IPS DF 4.7 (cell line): ENCODE measurements at regions not wholly inside any gene's neighbourhood (a gene's known extent, or its start where the extent isn't known, plus 50 kb on each side); places are given as distances from the start of the nearest gene placed in this dataset.
A peak's percentile ranks its signal among the peaks of the same experiment; 100 is the strongest.

Source experiments
- DNase-seq: peaks from one replicate; pipeline ENCODE4 v3.0.0-alpha.2; 2013; ENCODE audit warnings: low spot score; ENCODE audit errors: extremely low read depth

GRCh38 chr5:141747152-141748141 lies 65.4 kb upstream of the ARAP3 start:
- DNase-seq: peak; percentile 53

GRCh38 chr5:141746395-141746794 lies 64.4 kb upstream of the ARAP3 start:
- no peak for DNase-seq

- no peak for DNase-seq
Measured at GRCh38 chr5:141745390-141745789, 63.4 kb upstream of the ARAP3 start.

GRCh38 chr5:141743866-141744272 lies 61.8 kb upstream of the ARAP3 start:
- DNase-seq: no peak

DNA sequence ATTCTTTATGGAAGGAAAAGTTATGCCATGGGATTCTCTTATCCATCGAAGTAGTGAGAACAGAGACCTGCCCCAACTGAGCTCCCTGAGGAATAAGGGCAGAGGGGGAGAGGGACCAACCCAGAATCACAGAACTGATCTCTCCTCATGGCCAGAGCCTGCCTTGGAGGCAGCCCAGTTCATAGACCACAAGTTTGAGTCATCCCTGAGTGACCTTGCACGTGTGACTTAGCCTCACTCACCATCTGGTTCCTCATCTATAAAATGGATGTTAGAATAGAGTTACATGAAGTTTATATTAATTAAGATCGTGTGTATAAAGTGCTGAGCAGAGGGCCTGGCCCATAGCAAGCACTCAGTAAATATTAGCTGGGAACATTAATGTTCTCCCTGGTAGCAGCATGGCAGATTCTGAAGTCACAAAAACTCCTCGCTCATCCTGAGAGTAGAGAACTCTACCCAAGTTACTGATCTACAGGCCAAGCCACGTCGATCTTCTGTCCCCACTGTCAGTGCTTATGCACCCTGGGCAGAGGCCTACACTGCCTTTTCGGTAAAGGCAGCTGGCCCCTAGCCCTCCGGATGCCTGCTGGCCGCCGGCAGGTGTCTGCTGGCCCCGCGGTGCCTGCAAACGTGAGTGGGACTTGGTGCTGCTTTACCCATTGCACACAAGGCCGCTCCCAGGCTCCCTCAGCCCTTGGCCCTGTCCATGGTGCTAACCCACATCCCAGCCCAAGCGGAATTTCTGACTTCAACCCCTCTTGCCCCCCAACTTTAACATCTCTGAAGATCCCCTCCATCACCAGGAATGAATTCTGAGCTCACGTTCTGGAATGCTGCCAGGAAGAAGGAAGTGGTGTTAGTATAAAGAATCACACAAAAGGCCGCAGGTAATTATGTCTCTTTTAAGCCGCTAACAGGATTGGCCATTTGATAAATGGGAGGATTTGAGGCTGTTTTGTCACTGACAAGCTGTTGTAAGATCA lies 61.1 kb upstream of the ARAP3 start:
- DNase-seq: no peak

GRCh38 chr5:141742144-141742543 lies 60.1 kb upstream of the ARAP3 start:
- no peak for DNase-seq

- DNase-seq: no peak
Measured at GRCh38 chr5:141740885-141741284, 58.9 kb upstream of the ARAP3 start.

DNA sequence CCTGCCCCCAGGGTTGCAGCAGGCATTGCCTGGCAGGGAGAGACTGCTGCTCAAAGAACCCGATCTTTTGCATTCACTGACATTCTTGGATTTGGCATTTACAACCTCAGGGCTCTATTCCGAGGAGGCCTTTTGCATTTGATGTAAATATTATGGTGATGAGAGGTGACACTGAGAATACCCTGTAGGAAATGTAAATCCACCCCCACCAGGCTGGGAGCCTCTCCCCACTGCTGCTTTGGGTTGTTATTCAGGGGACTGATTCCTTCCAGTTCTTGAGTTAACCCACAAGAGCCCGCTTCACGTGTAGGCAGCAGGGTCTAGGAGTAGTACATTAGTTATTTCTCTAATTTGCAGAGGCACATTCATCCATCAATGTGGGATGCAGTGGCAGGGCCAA lies 55.5 kb upstream of the ARAP3 start:
- no peak for DNase-seq

DNA sequence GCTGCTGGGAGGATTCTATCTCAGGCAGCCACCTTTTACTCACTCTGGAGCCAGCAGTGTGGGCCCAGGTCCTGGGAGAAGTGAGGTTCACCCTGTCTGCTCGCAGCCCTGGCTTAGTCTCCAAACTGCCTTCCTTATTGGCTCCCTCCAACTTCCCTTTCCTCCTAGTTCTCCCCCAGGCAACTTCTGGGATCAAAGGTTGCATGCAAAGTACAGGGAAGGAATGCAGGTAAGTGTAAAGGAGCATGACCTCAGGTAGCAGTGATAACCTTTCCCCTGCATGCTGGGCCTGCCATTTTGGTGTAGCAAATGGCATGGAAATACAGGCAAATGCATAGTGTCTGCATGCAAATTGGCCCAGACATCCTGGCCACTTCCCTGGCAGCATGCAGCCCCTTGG lies 53.8 kb upstream of the ARAP3 start:
- DNase-seq: no peak

- no peak for DNase-seq
Measured at GRCh38 chr5:141734501-141735229, 52.6 kb upstream of the ARAP3 start.

DNA sequence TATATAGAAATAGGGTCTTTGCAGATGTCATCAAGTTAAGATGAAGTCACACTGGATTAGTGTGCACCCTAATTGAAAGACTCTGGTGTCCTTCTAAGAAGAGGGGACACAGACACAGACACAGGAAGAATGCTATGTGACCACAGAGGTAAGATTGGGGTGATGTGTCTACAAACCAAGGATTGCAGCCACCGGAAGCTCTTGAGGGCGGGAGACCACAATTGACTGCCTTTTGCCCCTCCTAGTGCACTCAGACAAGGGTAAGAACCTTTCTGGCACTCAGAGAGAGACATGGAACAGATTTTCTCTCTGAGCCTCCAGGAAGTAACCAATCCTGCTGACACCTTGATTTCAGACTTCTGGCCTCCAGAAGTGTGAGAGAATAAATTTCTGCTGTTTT lies 51.2 kb upstream of the ARAP3 start:
- no peak for DNase-seq

- no peak for DNase-seq
Measured at GRCh38 chr5:141732417-141732816, 50.4 kb upstream of the ARAP3 start.
